ENCODE measurements at regions not wholly inside any gene's neighbourhood (a gene's known extent, or its start where the extent isn't known, plus 50 kb on each side); places are given as distances from the start of the nearest gene placed in this dataset.

GRCh38 chr9:116100711-116101121 lies 52.9 kb upstream of the PAPPA start:
- no peak for TF ChIP-seq CTCF (IDR thresholded peaks at IDR 0.05)
- TF ChIP-seq POLR2A (IDR thresholded peaks at IDR 0.05): no peak

Measured in prostate gland (tissue), 2 donors.